ENCODE measurements at regions not wholly inside any gene's neighbourhood (a gene's known extent, or its start where the extent isn't known, plus 50 kb on each side); places are given as distances from the start of the nearest gene placed in this dataset.

DNA sequence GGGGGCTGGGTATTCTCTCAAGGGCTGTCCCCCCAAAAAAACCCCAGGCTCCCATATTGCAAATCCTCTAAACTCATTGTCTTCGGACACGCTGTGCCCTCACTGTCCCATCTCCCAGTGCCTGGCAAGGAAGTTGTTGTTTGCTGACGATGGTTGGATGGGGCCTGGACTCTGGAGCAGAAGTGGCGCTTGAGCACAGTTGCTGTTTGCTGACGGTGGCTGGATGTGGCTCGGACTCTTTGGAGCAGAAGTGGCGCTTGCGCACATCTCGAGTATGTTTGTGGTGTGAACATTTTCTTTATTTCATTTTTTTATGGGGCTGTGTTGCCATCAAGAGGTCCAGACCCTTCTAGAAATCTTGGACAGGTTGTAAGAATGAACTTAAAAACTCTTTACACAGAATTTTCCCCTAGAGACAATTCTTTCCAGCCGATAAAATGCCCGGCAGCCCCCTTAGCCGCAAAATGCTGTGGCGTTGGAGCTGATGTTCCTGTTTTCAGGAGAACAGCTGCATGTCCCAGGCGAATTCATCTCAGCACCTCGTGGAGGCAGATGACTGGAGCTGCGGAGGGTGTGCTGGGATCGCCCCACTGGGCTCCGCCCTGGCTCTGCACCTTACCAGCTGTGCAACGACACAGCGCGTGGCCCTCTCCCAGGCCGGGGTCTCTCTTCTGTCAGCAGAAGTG lies 1167.4 kb downstream of the BRD1 start:
- intact Hi-C loops (cut with DNase I): no loop called here
- DNase-seq (ENCODE audit: low spot score): no peak

DNA sequence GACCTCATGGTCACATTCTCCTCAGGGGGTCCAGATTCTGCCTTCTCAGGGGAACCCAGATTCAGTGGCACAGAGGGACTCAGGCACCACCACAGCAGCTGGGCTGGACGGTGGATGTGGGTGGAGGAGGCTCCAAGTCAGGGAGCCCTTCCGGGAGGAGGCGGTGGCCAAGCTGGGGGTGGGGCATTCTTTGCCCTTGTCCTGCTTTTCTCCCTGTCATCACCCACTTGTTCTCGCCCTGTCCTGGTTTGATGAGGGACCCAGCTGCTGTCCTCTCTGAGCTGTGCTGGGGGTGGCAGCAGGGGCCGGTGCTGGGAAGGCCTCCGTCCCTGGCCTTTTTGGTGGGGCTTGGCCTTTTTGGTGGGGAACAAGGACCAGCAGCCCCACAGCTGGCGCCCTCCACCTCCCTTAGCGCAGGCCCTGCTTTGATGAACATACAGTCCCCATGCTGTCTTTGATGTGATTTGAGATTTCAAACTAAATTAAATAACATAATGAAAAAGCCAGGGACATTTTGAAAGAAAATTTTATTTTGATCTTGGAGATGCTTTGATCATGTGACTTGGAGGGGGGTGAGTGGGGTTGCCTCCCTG lies 1168.2 kb downstream of the BRD1 start:
- intact Hi-C loops (cut with DNase I): no loop called here
- DNase-seq (ENCODE audit: low spot score): no peak

- intact Hi-C loops (cut with DNase I): no loop called here
- DNase-seq (ENCODE audit: low spot score): no peak
These were observed 1168.8 kb downstream of the BRD1 start for GRCh38 chr22:48658871-48659270.

GRCh38 chr22:48658246-48658645 lies 1169.4 kb downstream of the BRD1 start:
- intact Hi-C loops (cut with DNase I): no loop called here
- DNase-seq (ENCODE audit: low spot score): no peak

GRCh38 chr22:48654492-48654891 lies 1173.2 kb downstream of the BRD1 start:
- no peak for DNase-seq (ENCODE audit: low spot score)
- intact Hi-C loops (cut with DNase I): no loop called here

GRCh38 chr22:48653929-48654328 lies 1173.7 kb downstream of the BRD1 start:
- intact Hi-C loops (cut with DNase I): no loop called here

DNA sequence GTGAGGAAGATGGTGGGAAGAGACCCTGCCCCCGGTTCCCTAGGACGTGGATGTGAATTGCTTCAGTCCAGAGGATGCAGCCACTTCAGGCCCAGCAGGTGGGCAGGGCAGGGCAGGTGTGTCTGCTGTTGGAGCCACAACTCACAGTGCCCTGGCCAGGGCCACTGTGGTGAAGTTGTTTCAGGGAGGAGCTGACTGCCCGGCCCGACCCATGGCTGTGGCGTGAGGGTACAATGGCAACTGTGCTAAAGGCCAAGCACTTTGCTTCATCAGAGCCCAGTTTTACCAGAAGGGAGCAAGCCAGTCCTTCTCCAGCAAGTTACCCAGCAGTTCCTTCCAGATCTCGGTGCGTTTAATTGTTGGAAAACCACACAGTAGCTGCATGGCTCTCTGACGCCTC lies 1174.4 kb downstream of the BRD1 start:
- DNase-seq (ENCODE audit: low spot score): no peak
- intact Hi-C loops (cut with DNase I): no loop called here

More at GRCh38 chr22:48653929-48654328, 1173.7 kb downstream of the BRD1 start:
- no peak for DNase-seq (ENCODE audit: low spot score)

- intact Hi-C loops (cut with DNase I): no loop called here
- DNase-seq (ENCODE audit: low spot score): no peak
These were observed 1174.9 kb downstream of the BRD1 start for GRCh38 chr22:48652796-48653195.

GRCh38 chr22:48651981-48652538 lies 1175.6 kb downstream of the BRD1 start:
- DNase-seq (ENCODE audit: low spot score): no peak
- intact Hi-C loops (cut with DNase I): no loop called here

- intact Hi-C loops (cut with DNase I): no loop called here
- DNase-seq (ENCODE audit: low spot score): no peak
These were observed 1176.4 kb downstream of the BRD1 start for GRCh38 chr22:48651036-48651890.

GRCh38 chr22:48650323-48651035 lies 1177.2 kb downstream of the BRD1 start:
- intact Hi-C loops (cut with DNase I): no loop called here
- DNase-seq (ENCODE audit: low spot score): no peak

- intact Hi-C loops (cut with DNase I): no loop called here
- DNase-seq (ENCODE audit: low spot score): no peak
These were observed 1178.2 kb downstream of the BRD1 start for GRCh38 chr22:48649466-48649865.

DNA sequence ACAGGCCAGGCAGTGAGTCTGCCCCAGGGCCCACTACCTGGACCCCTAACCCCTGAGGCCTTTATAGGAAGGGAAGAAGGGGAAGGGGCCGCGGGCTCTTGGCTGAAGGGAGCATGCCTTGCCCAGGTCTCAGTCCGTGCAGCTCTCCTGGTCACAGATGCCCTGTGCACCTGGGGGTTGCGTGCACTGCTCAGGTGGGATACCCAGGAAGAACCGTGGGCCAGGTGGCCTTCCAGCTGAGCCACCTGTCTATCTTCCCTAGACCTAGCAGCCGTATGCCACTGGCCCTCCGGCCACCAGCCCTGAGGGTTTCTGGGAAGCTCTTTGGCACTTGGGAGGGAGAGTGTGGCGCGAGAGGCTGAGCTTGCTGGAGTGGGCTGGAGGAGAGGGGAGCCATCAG lies 1178.6 kb downstream of the BRD1 start:
- intact Hi-C loops (cut with DNase I): no loop called here

GRCh38 chr22:48647606-48648515 lies 1179.8 kb downstream of the BRD1 start:
- DNase-seq (ENCODE audit: low spot score): no peak
- intact Hi-C loops (cut with DNase I): no loop called here

More for the DNA sequence above, 1178.6 kb downstream of the BRD1 start:
- no peak for DNase-seq (ENCODE audit: low spot score)

GRCh38 chr22:48647051-48647450 lies 1180.6 kb downstream of the BRD1 start:
- intact Hi-C loops (cut with DNase I): no loop called here
- DNase-seq (ENCODE audit: low spot score): no peak

GRCh38 chr22:48646216-48646925 lies 1181.3 kb downstream of the BRD1 start:
- intact Hi-C loops (cut with DNase I): no loop called here
- no peak for DNase-seq (ENCODE audit: low spot score)

- intact Hi-C loops (cut with DNase I): no loop called here
- no peak for DNase-seq (ENCODE audit: low spot score)
These were observed 1181.9 kb downstream of the BRD1 start for GRCh38 chr22:48645766-48646165.

- no peak for DNase-seq (ENCODE audit: low spot score)
- intact Hi-C loops (cut with DNase I): no loop called here
These were observed 1182.7 kb downstream of the BRD1 start for GRCh38 chr22:48644997-48645396.
